A549 (cell line): ENCODE measurements at regions not wholly inside any gene's neighbourhood (a gene's known extent, or its start where the extent isn't known, plus 50 kb on each side); places are given as distances from the start of the nearest gene placed in this dataset.

ENCODE experiments used
- ATAC-seq, 2 experiments: fragments of 200-7000 bp in 1 of 2; fragments of >200 bp in 1 of 2; cut with Nextera tagmentation in 1 of 2; cut with Tn5 transposase in 1 of 2; 3 replicates each; pipeline versions ENCODE4 v1.8.0 to v1.9.1; 2018 to 2020; ENCODE audit warnings: mild to moderate bottlenecking in 1 of 2, moderate library complexity in 1 of 2
- CTCF ChIA-PET: fragments of 300-600 bp; sonication (Branson Sonifier 250); formaldehyde crosslinking; extraction: SDS; loops from one replicate; lab custom pipeline; 2021; ENCODE audit warnings: antibody characterized with exemption, inconsistent platforms; lab: Yijun Ruan, JAX
- POLR2A ChIA-PET: fragments of 350-600 bp; formaldehyde crosslinking; extraction: SDS; loops from one replicate; lab custom pipeline; 2021; ENCODE audit warnings: antibody characterized with exemption, inconsistent platforms; lab: Yijun Ruan, JAX
- DNase-seq, 2 experiments: peaks; one replicate each; pipeline versions ENCODE4 v3.0.0 to v3.0.0-alpha.2; 2011 to 2016; ENCODE audit warnings: low read depth in 1 of 2, low spot score in 1 of 2
- FAIRE-seq: peaks from 2 replicates; lab custom pipeline; 2011; peaks lifted over from hg19 to GRCh38; lab: Jason Lieb, UNC
- H3K27ac ChIP-seq, 2 experiments: fragments of >200 bp; sonication (Bioruptor Twin); formaldehyde crosslinking; 3 replicates each; pipeline ENCODE4 v1.5.1; 2016 to 2017
- H3K4me1 ChIP-seq: fragments of >200 bp; sonication (Bioruptor Twin); formaldehyde crosslinking; 3 replicates; pipeline ENCODE4 v1.6.1; 2016
- H3K4me2 ChIP-seq: fragments of >200 bp; sonication (Bioruptor Twin); formaldehyde crosslinking; 3 replicates; pipeline ENCODE4 v1.6.1; 2016
- H3K4me3 ChIP-seq: fragments of >200 bp; sonication (Bioruptor Twin); formaldehyde crosslinking; 3 replicates; pipeline ENCODE4 v1.5.1; 2016
- H3K9me3 ChIP-seq: fragments of >200 bp; sonication (Bioruptor Twin); formaldehyde crosslinking; 3 replicates; pipeline ENCODE4 v1.6.1; 2016
- BHLHE40 ChIP-seq: IDR thresholded peaks from 2 replicates; pipeline ENCODE4 v1.6.1; 2012; ENCODE audit warnings: low read depth, low read length, inconsistent platforms
- CBX8 ChIP-seq: fragments of 200-600 bp; sonication (generic); IDR thresholded peaks from 2 replicates; pipeline ENCODE4 v1.6.1; 2016
- CHD4 ChIP-seq: fragments of 200-600 bp; sonication (generic); IDR thresholded peaks from 2 replicates; pipeline ENCODE4 v1.6.1; 2016; ENCODE audit warnings: antibody characterized with exemption, mild to moderate bottlenecking, borderline replicate concordance
- HOXB13 ChIP-seq: fragments of 250-450 bp; sonication (Bioruptor Pico); IDR thresholded peaks from 2 replicates; pipeline ENCODE4 v1.5.0; 2020; ENCODE audit warnings: low read depth, mild to moderate bottlenecking, moderate library complexity
- JUN ChIP-seq, 2 experiments: fragments of >200 bp; sonication (Bioruptor Twin); formaldehyde crosslinking; IDR thresholded peaks; 2 replicates in 1 of 2; 3 replicates in 1 of 2; pipeline ENCODE4 v1.6.1; 2016 to 2017
- JUNB ChIP-seq: fragments of >200 bp; sonication (Bioruptor Twin); formaldehyde crosslinking; IDR thresholded peaks from 2 replicates; pipeline ENCODE4 v1.6.1; 2016
- MAZ ChIP-seq: fragments of 150-350 bp; IDR thresholded peaks from 2 replicates; pipeline ENCODE4 v1.6.1; 2014; ENCODE audit warnings: antibody characterized with exemption, low read depth, low read length, borderline replicate concordance
- NFE2L2 ChIP-seq: fragments of 150-350 bp; conservative IDR thresholded peaks from 2 replicates; pipeline ENCODE4 v1.6.1; 2014; ENCODE audit warnings: low read length
- NPAS2 ChIP-seq: fragments of 250-450 bp; sonication (Bioruptor Pico); IDR thresholded peaks from 2 replicates; pipeline ENCODE4 v1.8.0; 2022; ENCODE audit warnings: mild to moderate bottlenecking, moderate library complexity, borderline replicate concordance
- RCOR1 ChIP-seq: fragments of 150-350 bp; IDR thresholded peaks from 2 replicates; pipeline ENCODE4 v1.6.1; 2014; ENCODE audit warnings: antibody characterized with exemption, low read length, low read depth
- TP53 ChIP-seq: fragments of 250-450 bp; sonication (Bioruptor Pico); IDR thresholded peaks from 2 replicates; pipeline ENCODE4 v1.5.0; 2021; ENCODE audit warnings: mild to moderate bottlenecking, moderate library complexity
- ZC3H11A ChIP-seq: fragments of 450-650 bp; IDR thresholded peaks from 2 replicates; pipeline ENCODE4 v1.6.1; 2014; ENCODE audit warnings: antibody characterized with exemption, mild to moderate bottlenecking
- ZSCAN20 ChIP-seq: fragments of 250-450 bp; sonication (Bioruptor Pico); IDR thresholded peaks from 2 replicates; pipeline ENCODE4 v1.8.0; 2022; ENCODE audit warnings: mild to moderate bottlenecking, moderate library complexity
- WGBS: methylation state at CpG from one replicate; pipeline ENCODE4 v1.1.6; 2017; ENCODE audit errors: missing lambda C conversion rate; 5-methylcytosine and 5-hydroxymethylcytosine counted together
- TF ChIP-seq, protein P1 (sequence below): IDR thresholded peaks from 2 replicates; pipeline ENCODE4 v1.6.1; 2012; ENCODE audit warnings: low read depth, borderline replicate concordance
- TF ChIP-seq, protein P2 (sequence below): fragments of 150-350 bp; IDR thresholded peaks from 2 replicates; pipeline ENCODE4 v1.6.1; 2014; ENCODE audit warnings: low read depth, mild to moderate bottlenecking, low read length
- TF ChIP-seq, protein P3 (sequence below): fragments of 250-450 bp; sonication (Bioruptor Pico); IDR thresholded peaks from 2 replicates; pipeline ENCODE4 v1.5.0; 2021; ENCODE audit warnings: mild to moderate bottlenecking, moderate library complexity, borderline replicate concordance
- TF ChIP-seq, protein P4 (sequence below): IDR thresholded peaks from 2 replicates; pipeline ENCODE4 v1.6.1; 2012
- TF ChIP-seq, protein P5 (sequence below): fragments of 200-600 bp; sonication (generic); IDR thresholded peaks from 2 replicates; pipeline ENCODE4 v1.6.1; 2016; ENCODE audit warnings: antibody characterized with exemption, mild to moderate bottlenecking, moderate library complexity
- TF ChIP-seq, protein P6 (sequence below): fragments of 450-650 bp; IDR thresholded peaks from 2 replicates; pipeline ENCODE4 v1.6.1; 2014; ENCODE audit warnings: antibody characterized with exemption
- TF ChIP-seq, protein P7 (sequence below): fragments of >200 bp; sonication (Bioruptor Twin); formaldehyde crosslinking; IDR thresholded peaks from 3 replicates; pipeline ENCODE4 v1.5.1; 2016

DNA sequence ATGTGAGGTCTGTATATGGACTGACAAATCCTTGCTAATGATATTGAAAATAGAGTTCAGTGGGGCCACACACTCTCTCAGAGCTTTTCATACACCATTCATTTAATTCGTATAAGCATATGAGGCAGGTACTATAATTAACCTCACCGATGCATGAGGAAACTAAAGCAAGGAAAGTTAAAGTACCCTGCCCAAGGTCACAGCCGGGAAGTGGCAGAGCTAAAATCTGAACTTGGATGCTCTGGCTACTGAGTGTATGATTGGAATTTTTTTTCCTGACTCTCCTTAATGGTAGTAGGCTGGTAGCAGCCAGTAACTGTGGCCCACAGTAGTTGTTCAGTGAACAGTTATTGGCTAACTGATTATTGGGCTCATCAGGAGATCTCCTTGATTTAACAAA lies 135.3 kb downstream of the NUDT12 start:
- ATAC-seq = no peak
- Histone ChIP-seq H3K4me2 (no peak overlapping the region), H3K4me3 (no peak overlapping the region), H3K9me3 (no peaks in the 10 kb centered on the region)
- TF ChIP-seq HOXB13 (CRISPR knock-in tag) (no peak), CBX8 (no peak), MAZ (no peak)
- TF ChIP-seq, all 56 proteins: peak for 0
- no peak for FAIRE-seq
- CTCF ChIA-PET = no interaction called here
- no peak for DNase-seq
- 75% methylated on average over 3 of the region's 3 CpGs for WGBS
- Histone ChIP-seq H3K27ac (no peak overlapping the region), H3K4me1 (no peaks in the 10 kb centered on the region)
- POLR2A ChIA-PET = no interaction called here

DNA sequence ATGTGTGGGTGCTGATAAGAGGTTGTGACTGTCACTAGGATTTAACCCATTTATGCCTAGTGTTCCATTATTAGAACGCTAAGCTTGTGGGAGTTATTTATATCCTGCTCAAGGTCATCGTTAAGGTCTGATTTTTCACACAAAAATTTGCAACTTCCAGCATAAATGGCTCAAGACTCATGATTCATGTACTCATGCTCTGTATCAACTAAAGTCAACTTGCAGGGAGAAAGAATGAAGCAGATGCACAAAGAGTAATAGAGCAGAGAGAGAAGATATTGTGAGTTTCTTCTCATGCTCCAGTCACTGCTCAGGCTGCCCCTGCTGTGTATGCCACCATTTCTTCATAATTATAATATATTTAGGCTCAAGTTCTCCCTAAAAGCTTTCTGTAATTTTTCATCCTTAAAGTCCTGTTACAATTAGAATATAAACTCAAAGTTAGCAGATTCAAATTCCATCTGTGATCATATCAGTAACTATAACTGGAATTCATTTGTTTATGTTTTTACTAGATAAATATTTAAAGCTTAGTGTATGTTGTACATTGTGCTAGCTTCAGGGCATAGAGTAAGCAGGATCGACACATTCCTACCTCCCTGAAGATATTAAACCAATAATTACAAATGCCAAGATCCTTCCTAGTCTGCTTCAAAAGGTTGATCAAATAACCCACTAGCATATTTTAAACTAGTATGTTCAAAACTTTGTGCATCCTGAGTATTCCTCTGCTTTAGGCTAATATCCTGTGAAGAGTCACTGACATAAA lies 136.7 kb downstream of the NUDT12 start:
- no peak for TF ChIP-seq TP53 (CRISPR knock-in tag)
- no peak for TF ChIP-seq ZSCAN20 (CRISPR knock-in tag)
- TF ChIP-seq NPAS2 (CRISPR knock-in tag) = no peak
- TF ChIP-seq, protein P1, sequence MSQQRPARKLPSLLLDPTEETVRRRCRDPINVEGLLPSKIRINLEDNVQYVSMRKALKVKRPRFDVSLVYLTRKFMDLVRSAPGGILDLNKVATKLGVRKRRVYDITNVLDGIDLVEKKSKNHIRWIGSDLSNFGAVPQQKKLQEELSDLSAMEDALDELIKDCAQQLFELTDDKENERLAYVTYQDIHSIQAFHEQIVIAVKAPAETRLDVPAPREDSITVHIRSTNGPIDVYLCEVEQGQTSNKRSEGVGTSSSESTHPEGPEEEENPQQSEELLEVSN = no peak
- TF ChIP-seq, protein P2, sequence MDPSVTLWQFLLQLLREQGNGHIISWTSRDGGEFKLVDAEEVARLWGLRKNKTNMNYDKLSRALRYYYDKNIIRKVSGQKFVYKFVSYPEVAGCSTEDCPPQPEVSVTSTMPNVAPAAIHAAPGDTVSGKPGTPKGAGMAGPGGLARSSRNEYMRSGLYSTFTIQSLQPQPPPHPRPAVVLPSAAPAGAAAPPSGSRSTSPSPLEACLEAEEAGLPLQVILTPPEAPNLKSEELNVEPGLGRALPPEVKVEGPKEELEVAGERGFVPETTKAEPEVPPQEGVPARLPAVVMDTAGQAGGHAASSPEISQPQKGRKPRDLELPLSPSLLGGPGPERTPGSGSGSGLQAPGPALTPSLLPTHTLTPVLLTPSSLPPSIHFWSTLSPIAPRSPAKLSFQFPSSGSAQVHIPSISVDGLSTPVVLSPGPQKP = no peak
- TF ChIP-seq MAZ = no peak
- TF ChIP-seq, protein P3, sequence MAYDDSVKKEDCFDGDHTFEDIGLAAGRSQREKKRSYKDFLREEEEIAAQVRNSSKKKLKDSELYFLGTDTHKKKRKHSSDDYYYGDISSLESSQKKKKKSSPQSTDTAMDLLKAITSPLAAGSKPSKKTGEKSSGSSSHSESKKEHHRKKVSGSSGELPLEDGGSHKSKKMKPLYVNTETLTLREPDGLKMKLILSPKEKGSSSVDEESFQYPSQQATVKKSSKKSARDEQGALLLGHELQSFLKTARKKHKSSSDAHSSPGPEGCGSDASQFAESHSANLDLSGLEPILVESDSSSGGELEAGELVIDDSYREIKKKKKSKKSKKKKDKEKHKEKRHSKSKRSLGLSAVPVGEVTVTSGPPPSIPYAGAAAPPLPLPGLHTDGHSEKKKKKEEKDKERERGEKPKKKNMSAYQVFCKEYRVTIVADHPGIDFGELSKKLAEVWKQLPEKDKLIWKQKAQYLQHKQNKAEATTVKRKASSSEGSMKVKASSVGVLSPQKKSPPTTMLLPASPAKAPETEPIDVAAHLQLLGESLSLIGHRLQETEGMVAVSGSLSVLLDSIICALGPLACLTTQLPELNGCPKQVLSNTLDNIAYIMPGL (CRISPR knock-in tag) = no peak
- TF ChIP-seq, protein P4, sequence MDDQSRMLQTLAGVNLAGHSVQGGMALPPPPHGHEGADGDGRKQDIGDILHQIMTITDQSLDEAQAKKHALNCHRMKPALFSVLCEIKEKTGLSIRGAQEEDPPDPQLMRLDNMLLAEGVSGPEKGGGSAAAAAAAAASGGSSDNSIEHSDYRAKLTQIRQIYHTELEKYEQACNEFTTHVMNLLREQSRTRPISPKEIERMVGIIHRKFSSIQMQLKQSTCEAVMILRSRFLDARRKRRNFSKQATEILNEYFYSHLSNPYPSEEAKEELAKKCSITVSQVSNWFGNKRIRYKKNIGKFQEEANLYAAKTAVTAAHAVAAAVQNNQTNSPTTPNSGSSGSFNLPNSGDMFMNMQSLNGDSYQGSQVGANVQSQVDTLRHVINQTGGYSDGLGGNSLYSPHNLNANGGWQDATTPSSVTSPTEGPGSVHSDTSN = no peak
- TF ChIP-seq JUN (IDR thresholded peaks at IDR 0.05) = no peak
- TF ChIP-seq NFE2L2 = no peak
- ChIA-PET CTCF (no interaction called here), POLR2A (no interaction called here)
- Histone ChIP-seq H3K27ac (no peak overlapping the region), H3K4me3 (no peak overlapping the region), H3K4me2 (no peak overlapping the region), H3K4me1 (no peaks in the 10 kb centered on the region), H3K9me3 (no peaks in the 10 kb centered on the region)
- WGBS = 33% methylated on average over 3 of the region's 3 CpGs
- FAIRE-seq (no peak), DNase-seq (no peak), ATAC-seq (no peak)

DNA sequence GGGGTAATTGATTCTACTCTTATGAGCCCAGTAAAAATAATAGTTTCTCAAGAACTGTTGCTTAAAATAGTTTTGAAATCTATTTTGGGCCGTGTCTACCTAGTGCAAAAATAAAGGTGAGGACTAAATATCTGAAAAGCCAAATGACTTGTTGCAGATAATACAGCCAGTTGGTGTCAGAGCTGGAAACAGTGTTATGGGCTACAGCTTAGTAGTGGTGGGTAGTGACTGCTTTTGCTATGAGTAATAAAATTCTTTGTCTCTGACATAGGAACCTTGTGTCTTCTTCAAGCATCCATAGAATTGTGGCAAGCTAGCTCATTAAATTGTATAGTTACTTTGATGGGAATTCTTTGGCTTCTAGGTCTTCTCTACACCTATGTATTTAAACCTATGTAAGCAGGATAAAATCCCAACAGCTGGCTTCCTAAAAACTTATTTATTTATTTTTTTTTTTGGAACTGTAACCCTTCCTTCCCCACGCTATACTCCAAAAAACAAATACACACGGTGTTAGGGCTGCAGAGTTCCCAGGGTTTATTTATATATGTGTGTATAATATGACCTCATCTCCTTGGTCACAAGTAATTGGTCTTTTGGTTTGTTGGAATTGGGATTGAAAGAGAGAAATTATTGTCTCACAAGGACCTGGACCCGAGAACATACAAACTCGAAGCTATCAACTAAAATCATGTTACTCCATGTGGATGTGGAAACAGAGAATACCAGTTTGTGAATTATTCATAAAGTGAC lies 138.0 kb downstream of the NUDT12 start:
- ATAC-seq = no peak; a peak in 1 of 6 replicates
- 33% methylated on average over 5 of the region's 5 CpGs for WGBS
- POLR2A ChIA-PET = no interaction called here
- TF ChIP-seq RCOR1 (no peak), JUNB (no peak), ZC3H11A (no peak), BHLHE40 (no peak), TP53 (CRISPR knock-in tag) (no peak), CHD4 (no peak)
- TF ChIP-seq, protein P5, sequence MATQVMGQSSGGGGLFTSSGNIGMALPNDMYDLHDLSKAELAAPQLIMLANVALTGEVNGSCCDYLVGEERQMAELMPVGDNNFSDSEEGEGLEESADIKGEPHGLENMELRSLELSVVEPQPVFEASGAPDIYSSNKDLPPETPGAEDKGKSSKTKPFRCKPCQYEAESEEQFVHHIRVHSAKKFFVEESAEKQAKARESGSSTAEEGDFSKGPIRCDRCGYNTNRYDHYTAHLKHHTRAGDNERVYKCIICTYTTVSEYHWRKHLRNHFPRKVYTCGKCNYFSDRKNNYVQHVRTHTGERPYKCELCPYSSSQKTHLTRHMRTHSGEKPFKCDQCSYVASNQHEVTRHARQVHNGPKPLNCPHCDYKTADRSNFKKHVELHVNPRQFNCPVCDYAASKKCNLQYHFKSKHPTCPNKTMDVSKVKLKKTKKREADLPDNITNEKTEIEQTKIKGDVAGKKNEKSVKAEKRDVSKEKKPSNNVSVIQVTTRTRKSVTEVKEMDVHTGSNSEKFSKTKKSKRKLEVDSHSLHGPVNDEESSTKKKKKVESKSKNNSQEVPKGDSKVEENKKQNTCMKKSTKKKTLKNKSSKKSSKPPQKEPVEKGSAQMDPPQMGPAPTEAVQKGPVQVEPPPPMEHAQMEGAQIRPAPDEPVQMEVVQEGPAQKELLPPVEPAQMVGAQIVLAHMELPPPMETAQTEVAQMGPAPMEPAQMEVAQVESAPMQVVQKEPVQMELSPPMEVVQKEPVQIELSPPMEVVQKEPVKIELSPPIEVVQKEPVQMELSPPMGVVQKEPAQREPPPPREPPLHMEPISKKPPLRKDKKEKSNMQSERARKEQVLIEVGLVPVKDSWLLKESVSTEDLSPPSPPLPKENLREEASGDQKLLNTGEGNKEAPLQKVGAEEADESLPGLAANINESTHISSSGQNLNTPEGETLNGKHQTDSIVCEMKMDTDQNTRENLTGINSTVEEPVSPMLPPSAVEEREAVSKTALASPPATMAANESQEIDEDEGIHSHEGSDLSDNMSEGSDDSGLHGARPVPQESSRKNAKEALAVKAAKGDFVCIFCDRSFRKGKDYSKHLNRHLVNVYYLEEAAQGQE = no peak
- TF ChIP-seq, protein P6, sequence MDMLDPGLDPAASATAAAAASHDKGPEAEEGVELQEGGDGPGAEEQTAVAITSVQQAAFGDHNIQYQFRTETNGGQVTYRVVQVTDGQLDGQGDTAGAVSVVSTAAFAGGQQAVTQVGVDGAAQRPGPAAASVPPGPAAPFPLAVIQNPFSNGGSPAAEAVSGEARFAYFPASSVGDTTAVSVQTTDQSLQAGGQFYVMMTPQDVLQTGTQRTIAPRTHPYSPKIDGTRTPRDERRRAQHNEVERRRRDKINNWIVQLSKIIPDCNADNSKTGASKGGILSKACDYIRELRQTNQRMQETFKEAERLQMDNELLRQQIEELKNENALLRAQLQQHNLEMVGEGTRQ = no peak
- TF ChIP-seq, protein P7, sequence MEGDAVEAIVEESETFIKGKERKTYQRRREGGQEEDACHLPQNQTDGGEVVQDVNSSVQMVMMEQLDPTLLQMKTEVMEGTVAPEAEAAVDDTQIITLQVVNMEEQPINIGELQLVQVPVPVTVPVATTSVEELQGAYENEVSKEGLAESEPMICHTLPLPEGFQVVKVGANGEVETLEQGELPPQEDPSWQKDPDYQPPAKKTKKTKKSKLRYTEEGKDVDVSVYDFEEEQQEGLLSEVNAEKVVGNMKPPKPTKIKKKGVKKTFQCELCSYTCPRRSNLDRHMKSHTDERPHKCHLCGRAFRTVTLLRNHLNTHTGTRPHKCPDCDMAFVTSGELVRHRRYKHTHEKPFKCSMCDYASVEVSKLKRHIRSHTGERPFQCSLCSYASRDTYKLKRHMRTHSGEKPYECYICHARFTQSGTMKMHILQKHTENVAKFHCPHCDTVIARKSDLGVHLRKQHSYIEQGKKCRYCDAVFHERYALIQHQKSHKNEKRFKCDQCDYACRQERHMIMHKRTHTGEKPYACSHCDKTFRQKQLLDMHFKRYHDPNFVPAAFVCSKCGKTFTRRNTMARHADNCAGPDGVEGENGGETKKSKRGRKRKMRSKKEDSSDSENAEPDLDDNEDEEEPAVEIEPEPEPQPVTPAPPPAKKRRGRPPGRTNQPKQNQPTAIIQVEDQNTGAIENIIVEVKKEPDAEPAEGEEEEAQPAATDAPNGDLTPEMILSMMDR = no peak

More for the DNA sequence above, 138.0 kb downstream of the NUDT12 start:
- Histone ChIP-seq H3K4me3 (no peak overlapping the region), H3K4me1 (no peaks in the 10 kb centered on the region), H3K27ac (no peak overlapping the region), H3K4me2 (no peak overlapping the region), H3K9me3 (no peaks in the 10 kb centered on the region)
- FAIRE-seq (no peak), DNase-seq (no peak)
- CTCF ChIA-PET = no interaction called here
